IMR-90 (cell line): ENCODE measurements at regions not wholly inside any gene's neighbourhood (a gene's known extent, or its start where the extent isn't known, plus 50 kb on each side); places are given as distances from the start of the nearest gene placed in this dataset.

Source experiments
- ATAC-seq: fragments of 200-7000 bp; cut with Tn5 transposase; 2 replicates; pipeline ENCODE4 v1.9.1; 2020; ENCODE audit warnings: low read depth, mild to moderate bottlenecking, moderate library complexity
- BruUV-seq: library from RNA; stranded (reverse); fragments of 400-500 nt; replicated peaks from 2 replicates; lab custom pipeline; 2021; lab: Mats Ljungman, UMichigan
- CTCF ChIA-PET: fragments of 300-600 bp; formaldehyde crosslinking; extraction: SDS; loops from one replicate; lab custom pipeline; 2021; ENCODE audit warnings: antibody characterized with exemption; lab: Yijun Ruan, JAX
- POLR2A ChIA-PET: fragments of 300-600 bp; sonication (Branson Sonifier 250); formaldehyde crosslinking; loops from one replicate; lab custom pipeline; 2022; ENCODE audit warnings: antibody characterized with exemption; ENCODE audit not compliant: unreplicated experiment; lab: Charles Lee
- DNase-seq: peaks from one replicate; pipeline ENCODE4 v3.0.0; 2013
- H2AFZ ChIP-seq: replicated peaks from 2 replicates; pipeline ENCODE3; 2013; ENCODE audit warnings: low read length, mild to moderate bottlenecking; ENCODE audit not compliant: poor library complexity
- H2AK5ac ChIP-seq: 2 replicates; pipeline ENCODE4 v1.6.1; 2013; ENCODE audit warnings: low read depth, low read length, inconsistent platforms
- H2AK9ac ChIP-seq: replicated peaks from 2 replicates; pipeline ENCODE3; 2013; ENCODE audit warnings: mild to moderate bottlenecking, low read depth, low read length, moderate library complexity; ENCODE audit not compliant: poor library complexity
- H2BK120ac ChIP-seq: 2 replicates; pipeline ENCODE4 v1.6.1; 2013; ENCODE audit warnings: low read depth, low read length, inconsistent platforms
- H2BK15ac ChIP-seq: 3 replicates; pipeline ENCODE4 v1.6.1; 2013; ENCODE audit warnings: low read depth, low read length, inconsistent platforms
- H2BK20ac ChIP-seq: 2 replicates; pipeline ENCODE4 v1.6.1; 2013; ENCODE audit warnings: low read depth, mild to moderate bottlenecking, inconsistent platforms, low read length, moderate library complexity
- H2BK5ac ChIP-seq: 2 replicates; pipeline ENCODE4 v1.6.1; 2013; ENCODE audit warnings: mild to moderate bottlenecking, low read depth, low read length, inconsistent platforms; ENCODE audit not compliant: poor library complexity, severe bottlenecking
- H3K14ac ChIP-seq: replicated peaks from 2 replicates; pipeline ENCODE4 v1.6.1; 2013; ENCODE audit warnings: low read depth, low read length, inconsistent platforms
- H3K18ac ChIP-seq: 2 replicates; pipeline ENCODE4 v1.6.1; 2013; ENCODE audit warnings: low read depth, low read length, control low read depth
- H3K23ac ChIP-seq: 2 replicates; pipeline ENCODE4 v1.6.1; 2013; ENCODE audit warnings: low read depth, low read length, inconsistent platforms
- H3K27ac ChIP-seq: 2 replicates; pipeline ENCODE4 v1.5.1; 2013; ENCODE audit warnings: mild to moderate bottlenecking, control low read depth, low read length; ENCODE audit not compliant: insufficient read depth
- H3K27me3 ChIP-seq: 2 replicates; pipeline ENCODE4 v1.6.1; 2013; ENCODE audit warnings: low read length; ENCODE audit not compliant: control insufficient read depth, insufficient read depth
- H3K36me3 ChIP-seq: 2 replicates; pipeline ENCODE4 v1.6.1; 2013; ENCODE audit warnings: low read length, mixed read lengths; ENCODE audit not compliant: control insufficient read depth, insufficient read depth
- H3K4ac ChIP-seq: 2 replicates; pipeline ENCODE4 v1.6.1; 2013; ENCODE audit warnings: low read depth, low read length, inconsistent platforms
- H3K4me1 ChIP-seq: 2 replicates; pipeline ENCODE4 v1.6.1; 2013; ENCODE audit warnings: low read length, mixed read lengths; ENCODE audit not compliant: control insufficient read depth, insufficient read depth
- H3K4me2 ChIP-seq: 2 replicates; pipeline ENCODE4 v1.6.1; 2013; ENCODE audit warnings: low read depth, mild to moderate bottlenecking, control low read depth, low read length, moderate library complexity
- H3K4me3 ChIP-seq: 2 replicates; pipeline ENCODE4 v1.5.1; 2013; ENCODE audit warnings: low read depth, mild to moderate bottlenecking, control low read depth, low read length, moderate library complexity; ENCODE audit not compliant: insufficient read depth
- H3K56ac ChIP-seq: 2 replicates; pipeline ENCODE4 v1.6.1; 2013; ENCODE audit warnings: low read length, inconsistent platforms; ENCODE audit not compliant: insufficient read depth; ENCODE audit errors: extremely low read depth
- H3K79me1 ChIP-seq, 2 experiments: 2 replicates each; pipeline ENCODE4 v1.6.1; 2013; ENCODE audit warnings: low read length in 2 of 2, inconsistent platforms in 1 of 2, low read depth in 1 of 2
- H3K9ac ChIP-seq: 2 replicates; pipeline ENCODE4 v1.6.1; 2013; ENCODE audit warnings: low read depth, low read length, control low read depth
- H3K9me1 ChIP-seq: 2 replicates; pipeline ENCODE4 v1.6.1; 2013; ENCODE audit warnings: low read length, inconsistent platforms; ENCODE audit not compliant: insufficient read depth
- H3K9me3 ChIP-seq: 2 replicates; pipeline ENCODE4 v1.6.1; 2013; ENCODE audit warnings: low read length; ENCODE audit not compliant: control insufficient read depth, insufficient read depth
- H4K20me1 ChIP-seq: 2 replicates; pipeline ENCODE4 v1.6.1; 2013; ENCODE audit warnings: low read length, inconsistent platforms; ENCODE audit not compliant: insufficient read depth
- H4K5ac ChIP-seq: 2 replicates; pipeline ENCODE4 v1.6.1; 2013; ENCODE audit warnings: mild to moderate bottlenecking, low read depth, low read length, control low read depth
- H4K8ac ChIP-seq, 2 experiments: 2 replicates each; pipeline ENCODE4 v1.6.1; 2013; ENCODE audit warnings: low read depth in 2 of 2, low read length in 2 of 2, control low read depth in 1 of 2, inconsistent platforms in 1 of 2
- H4K91ac ChIP-seq: 2 replicates; pipeline ENCODE4 v1.6.1; 2013; ENCODE audit warnings: low read depth, low read length, inconsistent platforms; ENCODE audit not compliant: insufficient read depth
- BHLHE40 ChIP-seq: fragments of 150-350 bp; IDR thresholded peaks from 2 replicates; pipeline ENCODE4 v1.6.1; 2016; ENCODE audit warnings: mild to moderate bottlenecking, low read depth, low read length
- CHD1 ChIP-seq: IDR thresholded peaks from 2 replicates; pipeline ENCODE4 v1.6.1; 2012; ENCODE audit warnings: low read depth, low read length, improper control_type of control experiment
- WGBS, 2 experiments: methylation state at CpG; one replicate each; pipeline versions ENCODE4 v1.1.5 to v1.1.7; 2013; ENCODE audit warnings: missing lambda C conversion rate in 2 of 2; ENCODE audit not compliant: insufficient read length in 1 of 2; ENCODE audit errors: extremely low coverage in 2 of 2; 5-methylcytosine and 5-hydroxymethylcytosine counted together
- dilution Hi-C: fragments of 300-500 bp; cut with HindIII; formaldehyde crosslinking; loops from one replicate; pipeline ENCODE4 v1.14.3; 2018; ENCODE audit warnings: low sequenced_read_pairs; ENCODE audit not compliant: unreplicated experiment
- in situ Hi-C: fragments of 300-500 bp; cut with MboI; formaldehyde crosslinking; loops from 3 replicates; pipeline ENCODE4 v1.14.3; 2019; ENCODE audit warnings: low sequenced_read_pairs, inconsistent platforms, mixed read lengths
- intact Hi-C: fragments of 100-400 bp; cut with micrococcal nuclease; formaldehyde crosslinking; loops from 2 replicates; pipeline ENCODE4 v1.10.0; 2022

GRCh38 chr10:121266370-121266769, 331.9 kb downstream of the FGFR2 start:
- Histone ChIP-seq H2AFZ (no peak overlapping the region), H3K14ac (no peak overlapping the region), H2BK120ac (no peak overlapping the region), H2BK5ac (no peak overlapping the region), H2BK20ac (no peak overlapping the region), H3K9me3 (peaks cover 31% of the 10 kb centered on the region), H2AK5ac (no peak overlapping the region), H3K27me3 (no peaks in the 10 kb centered on the region), H2AK9ac (no peak overlapping the region), H3K4me1 (no peaks in the 10 kb centered on the region), H3K4me2 (no peak overlapping the region), H4K5ac (no peak overlapping the region), H4K20me1 (no peaks in the 10 kb centered on the region), H3K56ac (no peak overlapping the region), H3K27ac (no peak overlapping the region), H4K8ac (no peak overlapping the region), H3K9me1 (no peaks in the 10 kb centered on the region), H3K4me3 (no peak overlapping the region), H4K91ac (no peak overlapping the region), H2BK15ac (no peak overlapping the region), H3K79me1 (no peaks in the 10 kb centered on the region), H3K36me3 (no peaks in the 10 kb centered on the region), H3K18ac (no peak overlapping the region), H3K9ac (no peak overlapping the region), H3K23ac (no peak overlapping the region), H3K4ac (no peak overlapping the region)
- dilution Hi-C loops (no loop called here), intact Hi-C loops (no loop called here), in situ Hi-C loops (no loop called here)
- DNase-seq (no peak), ATAC-seq (no peak)
- no peak for TF ChIP-seq CHD1
- no peak for TF ChIP-seq BHLHE40
- ChIA-PET POLR2A (no interaction called here), CTCF (no interaction called here)
- no TSS peak for BruUV-seq
- WGBS, 2 experiments, result no CpG with 5 or more reads among the region's 5 CpGs
